RWPE2 (cell line): ENCODE measurements at regions not wholly inside any gene's neighbourhood (a gene's known extent, or its start where the extent isn't known, plus 50 kb on each side); places are given as distances from the start of the nearest gene placed in this dataset.
"Not testable (repeated sequence)": the region's sequence is repeated elsewhere in the genome, so short reads cannot be mapped to it uniquely, and the experiment has no call there.

Experiments used
- ATAC-seq: fragments of 200-7000 bp; cut with Tn5 transposase; 3 replicates; pipeline ENCODE4 v1.9.1; 2021; ENCODE audit warnings: low read depth
- DNase-seq: peaks from one replicate; pipeline ENCODE4 v3.0.0-alpha.2; 2020; ENCODE audit warnings: low spot score
- H3K27ac ChIP-seq: fragments of 450-650 bp; 2 replicates; pipeline ENCODE4 v1.5.1; 2017; ENCODE audit warnings: mild to moderate bottlenecking; ENCODE audit not compliant: poor library complexity, severe bottlenecking
- H3K27me3 ChIP-seq: fragments of 250-450 bp; sonication (Bioruptor Pico); 2 replicates; pipeline ENCODE4 v1.5.1; 2021; ENCODE audit warnings: mild to moderate bottlenecking, moderate library complexity; ENCODE audit not compliant: insufficient read depth, poor library complexity, severe bottlenecking
- H3K36me3 ChIP-seq: fragments of 250-450 bp; sonication (Bioruptor Pico); 2 replicates; pipeline ENCODE4 v1.5.1; 2020; ENCODE audit warnings: low read depth, mild to moderate bottlenecking, moderate library complexity
- H3K4me1 ChIP-seq: fragments of 250-450 bp; sonication (Bioruptor Pico); 2 replicates; pipeline ENCODE4 v1.5.1; 2021; ENCODE audit warnings: mild to moderate bottlenecking, moderate library complexity; ENCODE audit not compliant: insufficient read depth, poor library complexity, severe bottlenecking
- H3K4me3 ChIP-seq: fragments of 250-450 bp; sonication (Bioruptor Pico); 2 replicates; pipeline ENCODE4 v1.5.1; 2021; ENCODE audit warnings: mild to moderate bottlenecking, moderate library complexity; ENCODE audit not compliant: severe bottlenecking
- H3K9me3 ChIP-seq: fragments of 250-450 bp; sonication (Bioruptor Pico); 2 replicates; pipeline ENCODE4 v1.5.1; 2021; ENCODE audit warnings: mild to moderate bottlenecking, moderate library complexity; ENCODE audit not compliant: severe bottlenecking
- CTCF ChIP-seq: fragments of 450-650 bp; IDR thresholded peaks from one replicate; pipeline ENCODE4 v1.5.1; 2017; ENCODE audit warnings: mild to moderate bottlenecking, moderate library complexity; ENCODE audit not compliant: poor library complexity, severe bottlenecking

- ATAC-seq (no peak), DNase-seq (no peak)
- H3K4me3 ChIP-seq: no peak overlapping the region
- H3K4me1 ChIP-seq: peaks cover 10% of the 10 kb centered on the region
- TF ChIP-seq CTCF: no peak
- H3K9me3 ChIP-seq: no peaks in the 10 kb centered on the region
- no peaks in the 10 kb centered on the region for H3K36me3 ChIP-seq
- H3K27ac ChIP-seq: no peak overlapping the region
- no peaks in the 10 kb centered on the region for H3K27me3 ChIP-seq
Measured at GRCh38 chr6:112513175-112513574, 166.0 kb downstream of the RFPL4B start.

GRCh38 chr6:112522587-112522986 lies 175.5 kb downstream of the RFPL4B start:
- ATAC-seq (no peak), DNase-seq (no peak)
- no peaks in the 10 kb centered on the region for H3K36me3 ChIP-seq
- no peak overlapping the region for H3K27ac ChIP-seq
- H3K4me3 ChIP-seq: no peak overlapping the region
- H3K27me3 ChIP-seq: no peaks in the 10 kb centered on the region
- no peaks in the 10 kb centered on the region for H3K9me3 ChIP-seq
- TF ChIP-seq CTCF: no peak
- no peaks in the 10 kb centered on the region for H3K4me1 ChIP-seq

GRCh38 chr6:112524071-112524470 lies 176.9 kb downstream of the RFPL4B start:
- Histone ChIP-seq H3K27ac (no peak overlapping the region), H3K4me3 (no peak overlapping the region), H3K9me3 (no peaks in the 10 kb centered on the region), H3K27me3 (no peaks in the 10 kb centered on the region), H3K36me3 (no peaks in the 10 kb centered on the region), H3K4me1 (no peaks in the 10 kb centered on the region)
- ATAC-seq (no peak), DNase-seq (no peak)
- TF ChIP-seq CTCF: no peak

GRCh38 chr6:112525749-112526148 lies 178.6 kb downstream of the RFPL4B start:
- TF ChIP-seq CTCF: no peak
- no peak overlapping the region for H3K27ac ChIP-seq
- no peak for ATAC-seq

GRCh38 chr6:112526594-112526993 lies 179.5 kb downstream of the RFPL4B start:
- Histone ChIP-seq H3K9me3 (no peaks in the 10 kb centered on the region), H3K27me3 (no peaks in the 10 kb centered on the region), H3K4me1 (no peaks in the 10 kb centered on the region), H3K4me3 (no peak overlapping the region), H3K27ac (no peak overlapping the region), H3K36me3 (no peaks in the 10 kb centered on the region)
- ATAC-seq (no peak), DNase-seq (no peak)
- TF ChIP-seq CTCF: no peak

More at GRCh38 chr6:112525749-112526148, 178.6 kb downstream of the RFPL4B start:
- Histone ChIP-seq H3K9me3 (no peaks in the 10 kb centered on the region), H3K4me3 (no peak overlapping the region), H3K36me3 (no peaks in the 10 kb centered on the region), H3K4me1 (no peaks in the 10 kb centered on the region), H3K27me3 (no peaks in the 10 kb centered on the region)
- DNase-seq: no peak

GRCh38 chr6:112528306-112528705 lies 181.2 kb downstream of the RFPL4B start:
- not testable (repeated sequence) for H3K9me3 ChIP-seq, H3K27ac ChIP-seq

More at GRCh38 chr6:112528306-112528705, 181.2 kb downstream of the RFPL4B start:
- DNase-seq, H3K27me3 ChIP-seq, H3K4me3 ChIP-seq, H3K36me3 ChIP-seq, ATAC-seq, H3K4me1 ChIP-seq: not testable (repeated sequence)
